ENCODE measurements at regions not wholly inside any gene's neighbourhood (a gene's known extent, or its start where the extent isn't known, plus 50 kb on each side); places are given as distances from the start of the nearest gene placed in this dataset.
"Not testable (repeated sequence)": the region's sequence is repeated elsewhere in the genome, so short reads cannot be mapped to it uniquely, and the experiment has no call there.

- no peak overlapping the region for H3K4me3 ChIP-seq (ENCODE audit: control insufficient read depth, low read depth, low read length)
- DNase-seq (ENCODE audit: low read depth): no peak
- no peak for TF ChIP-seq CTCF (IDR thresholded peaks at IDR 0.05; ENCODE audit: control insufficient read depth, insufficient read depth, low read depth, low read length, missing control alignments)
Measured at GRCh38 chr7:69110450-69111050, 487.7 kb upstream of the AUTS2 start.

GRCh38 chr7:69114374-69114773 is 483.9 kb upstream of the AUTS2 start:
- no peak for TF ChIP-seq CTCF (IDR thresholded peaks at IDR 0.05; ENCODE audit: control insufficient read depth, insufficient read depth, low read depth, low read length, missing control alignments)
- DNase-seq (ENCODE audit: low read depth): no peak
- H3K4me3 ChIP-seq (ENCODE audit: control insufficient read depth, low read depth, low read length): no peak overlapping the region

- H3K4me3 ChIP-seq (ENCODE audit: control insufficient read depth, low read depth, low read length): no peak overlapping the region
- TF ChIP-seq CTCF (IDR thresholded peaks at IDR 0.05; ENCODE audit: control insufficient read depth, insufficient read depth, low read depth, low read length, missing control alignments): no peak
- no peak for DNase-seq (ENCODE audit: low read depth)
Measured at GRCh38 chr7:69115788-69116187, 482.5 kb upstream of the AUTS2 start.

- DNase-seq (ENCODE audit: low read depth); H3K4me3 ChIP-seq (ENCODE audit: control insufficient read depth, low read depth, low read length): not testable (repeated sequence)
Measured at GRCh38 chr7:69116196-69116595, 482.1 kb upstream of the AUTS2 start.

- no peak overlapping the region for H3K4me3 ChIP-seq (ENCODE audit: control insufficient read depth, low read depth, low read length)
- TF ChIP-seq CTCF (IDR thresholded peaks at IDR 0.05; ENCODE audit: control insufficient read depth, insufficient read depth, low read depth, low read length, missing control alignments): no peak
- DNase-seq (ENCODE audit: low read depth): no peak
Measured at GRCh38 chr7:69122953-69123352, 475.3 kb upstream of the AUTS2 start.

GRCh38 chr7:69126896-69127479 is 471.3 kb upstream of the AUTS2 start:
- no peak for DNase-seq (ENCODE audit: low read depth)
- TF ChIP-seq CTCF (IDR thresholded peaks at IDR 0.05; ENCODE audit: control insufficient read depth, insufficient read depth, low read depth, low read length, missing control alignments): no peak
- no peak overlapping the region for H3K4me3 ChIP-seq (ENCODE audit: control insufficient read depth, low read depth, low read length)

- no peak for TF ChIP-seq CTCF (IDR thresholded peaks at IDR 0.05; ENCODE audit: control insufficient read depth, insufficient read depth, low read depth, low read length, missing control alignments)
- DNase-seq (ENCODE audit: low read depth): no peak
- no peak overlapping the region for H3K4me3 ChIP-seq (ENCODE audit: control insufficient read depth, low read depth, low read length)
Measured at GRCh38 chr7:69129524-69129923, 468.8 kb upstream of the AUTS2 start.
